Glutamatergic neuron (in vitro differentiated cells): ENCODE measurements at regions not wholly inside any gene's neighbourhood (a gene's known extent, or its start where the extent isn't known, plus 50 kb on each side); places are given as distances from the start of the nearest gene placed in this dataset.

Experiments
- DNase-seq: peaks from one replicate; pipeline ENCODE4 v3.0.0; 2022
- H3K27ac Mint-ChIP-seq: one replicate; pipeline ENCODE4 v1.8.0; 2020; ENCODE audit warnings: mild to moderate bottlenecking, mixed read lengths, inconsistent platforms; ENCODE audit not compliant: unreplicated experiment
- H3K27me3 Mint-ChIP-seq: one replicate; pipeline ENCODE4 v1.8.0; 2020; ENCODE audit warnings: mild to moderate bottlenecking, moderate library complexity, mixed read lengths, inconsistent platforms; ENCODE audit not compliant: unreplicated experiment
- H3K36me3 Mint-ChIP-seq: one replicate; pipeline ENCODE4 v1.8.0; 2020; ENCODE audit warnings: mild to moderate bottlenecking, mixed read lengths, inconsistent platforms; ENCODE audit not compliant: unreplicated experiment
- H3K4me1 Mint-ChIP-seq: one replicate; pipeline ENCODE4 v1.8.0; 2020; ENCODE audit warnings: mild to moderate bottlenecking, low read depth, mixed read lengths, inconsistent platforms; ENCODE audit not compliant: unreplicated experiment
- H3K4me3 Mint-ChIP-seq: one replicate; pipeline ENCODE4 v1.8.0; 2020; ENCODE audit warnings: mild to moderate bottlenecking, mixed read lengths, inconsistent platforms; ENCODE audit not compliant: unreplicated experiment
- H3K9me3 Mint-ChIP-seq: one replicate; pipeline ENCODE4 v1.8.0; 2020; ENCODE audit warnings: mild to moderate bottlenecking, moderate library complexity, mixed read lengths, inconsistent platforms; ENCODE audit not compliant: unreplicated experiment
- CTCF ChIP-seq: fragments of 200-600 bp; sonication (generic); IDR thresholded peaks from one replicate; pipeline ENCODE4 v1.5.0; 2021; ENCODE audit not compliant: partially characterized antibody, unreplicated experiment

GRCh38 chr6:71502956-71503355 lies 214.3 kb downstream of the OGFRL1 start:
- H3K4me1 Mint-ChIP-seq: no peaks in the 10 kb centered on the region
- no peaks in the 10 kb centered on the region for H3K27me3 Mint-ChIP-seq
- no peak for DNase-seq
- H3K27ac Mint-ChIP-seq: no peak overlapping the region
- no peak overlapping the region for H3K4me3 Mint-ChIP-seq
- no peaks in the 10 kb centered on the region for H3K9me3 Mint-ChIP-seq
- TF ChIP-seq CTCF: no peak
- no peaks in the 10 kb centered on the region for H3K36me3 Mint-ChIP-seq

GRCh38 chr6:71507183-71507582 lies 218.6 kb downstream of the OGFRL1 start:
- TF ChIP-seq CTCF: no peak
- DNase-seq: no peak
- no peak overlapping the region for H3K4me3 Mint-ChIP-seq
- no peaks in the 10 kb centered on the region for H3K36me3 Mint-ChIP-seq
- H3K9me3 Mint-ChIP-seq: no peaks in the 10 kb centered on the region
- no peak overlapping the region for H3K27ac Mint-ChIP-seq
- H3K27me3 Mint-ChIP-seq: no peaks in the 10 kb centered on the region
- H3K4me1 Mint-ChIP-seq: no peaks in the 10 kb centered on the region

- no peak for DNase-seq
- no peak overlapping the region for H3K27ac Mint-ChIP-seq
- no peaks in the 10 kb centered on the region for H3K9me3 Mint-ChIP-seq
- no peaks in the 10 kb centered on the region for H3K4me1 Mint-ChIP-seq
- no peak for TF ChIP-seq CTCF
- no peaks in the 10 kb centered on the region for H3K27me3 Mint-ChIP-seq
- H3K36me3 Mint-ChIP-seq: no peaks in the 10 kb centered on the region
- H3K4me3 Mint-ChIP-seq: no peak overlapping the region
These were observed 220.8 kb downstream of the OGFRL1 start for GRCh38 chr6:71509191-71510005.

GRCh38 chr6:71510057-71510713 lies 221.6 kb downstream of the OGFRL1 start:
- no peak overlapping the region for H3K4me3 Mint-ChIP-seq
- H3K9me3 Mint-ChIP-seq: no peaks in the 10 kb centered on the region
- TF ChIP-seq CTCF: no peak
- H3K27me3 Mint-ChIP-seq: no peaks in the 10 kb centered on the region
- DNase-seq: no peak
- no peaks in the 10 kb centered on the region for H3K4me1 Mint-ChIP-seq
- no peak overlapping the region for H3K27ac Mint-ChIP-seq
- H3K36me3 Mint-ChIP-seq: no peaks in the 10 kb centered on the region

- no peaks in the 10 kb centered on the region for H3K9me3 Mint-ChIP-seq
- H3K36me3 Mint-ChIP-seq: no peaks in the 10 kb centered on the region
- no peaks in the 10 kb centered on the region for H3K27me3 Mint-ChIP-seq
- TF ChIP-seq CTCF: no peak
- no peaks in the 10 kb centered on the region for H3K4me1 Mint-ChIP-seq
- H3K4me3 Mint-ChIP-seq: no peak overlapping the region
- H3K27ac Mint-ChIP-seq: no peak overlapping the region
- DNase-seq: no peak
These were observed 222.2 kb downstream of the OGFRL1 start for GRCh38 chr6:71510856-71511255.
